OCI-LY7 (cell line): ENCODE measurements at regions not wholly inside any gene's neighbourhood (a gene's known extent, or its start where the extent isn't known, plus 50 kb on each side); places are given as distances from the start of the nearest gene placed in this dataset.
"Not testable (repeated sequence)": the region's sequence is repeated elsewhere in the genome, so short reads cannot be mapped to it uniquely, and the experiment has no call there.

Experiments used
- CTCF ChIP-seq: fragments of 200-600 bp; sonication (generic); conservative IDR thresholded peaks from 2 replicates; pipeline ENCODE4 v1.5.1; 2014; ENCODE audit warnings: mild to moderate bottlenecking, antibody characterized with exemption, low read length, moderate library complexity, mixed read lengths
- EZH2phosphoT487 ChIP-seq: fragments of 200-600 bp; sonication (generic); IDR thresholded peaks from 2 replicates; pipeline ENCODE4 v1.6.1; 2018; ENCODE audit warnings: low read depth, borderline replicate concordance, mild to moderate bottlenecking, mixed run types, antibody characterized with exemption, low read length, moderate library complexity, mixed read lengths

GRCh38 chr15:68496751-68497150 is 64.8 kb upstream of the ITGA11 start:
- TF ChIP-seq CTCF, EZH2phosphoT487: not testable (repeated sequence)
